Panc1 (cell line): ENCODE measurements at regions not wholly inside any gene's neighbourhood (a gene's known extent, or its start where the extent isn't known, plus 50 kb on each side); places are given as distances from the start of the nearest gene placed in this dataset.

Experiments
- CTCF ChIP-seq: fragments of 450-650 bp; IDR thresholded peaks from 2 replicates; pipeline ENCODE4 v1.5.1; 2017; ENCODE audit warnings: mild to moderate bottlenecking
- POLR2AphosphoS5 ChIP-seq: IDR thresholded peaks from 2 replicates; pipeline ENCODE4 v1.6.1; 2012; ENCODE audit warnings: mild to moderate bottlenecking, low read depth, low read length, moderate library complexity
- SIN3A ChIP-seq: IDR thresholded peaks from 2 replicates; pipeline ENCODE4 v1.6.1; 2012; ENCODE audit warnings: low read depth, mild to moderate bottlenecking, low read length, moderate library complexity, borderline replicate concordance; ENCODE audit not compliant: insufficient read depth
- TCF7L2 ChIP-seq: IDR thresholded peaks from 2 replicates; pipeline ENCODE4 v1.6.1; 2011; ENCODE audit warnings: mild to moderate bottlenecking, low read depth, low read length, inconsistent platforms
- TF ChIP-seq, protein P1 (sequence below), 2 experiments: IDR thresholded peaks; 2 replicates each; pipeline ENCODE4 v1.6.1; 2011 to 2012; ENCODE audit warnings: low read depth in 2 of 2, control low read depth in 1 of 2, low read length in 1 of 2, mild to moderate bottlenecking in 1 of 2, moderate library complexity in 1 of 2; ENCODE audit not compliant: insufficient read depth in 1 of 2

DNA sequence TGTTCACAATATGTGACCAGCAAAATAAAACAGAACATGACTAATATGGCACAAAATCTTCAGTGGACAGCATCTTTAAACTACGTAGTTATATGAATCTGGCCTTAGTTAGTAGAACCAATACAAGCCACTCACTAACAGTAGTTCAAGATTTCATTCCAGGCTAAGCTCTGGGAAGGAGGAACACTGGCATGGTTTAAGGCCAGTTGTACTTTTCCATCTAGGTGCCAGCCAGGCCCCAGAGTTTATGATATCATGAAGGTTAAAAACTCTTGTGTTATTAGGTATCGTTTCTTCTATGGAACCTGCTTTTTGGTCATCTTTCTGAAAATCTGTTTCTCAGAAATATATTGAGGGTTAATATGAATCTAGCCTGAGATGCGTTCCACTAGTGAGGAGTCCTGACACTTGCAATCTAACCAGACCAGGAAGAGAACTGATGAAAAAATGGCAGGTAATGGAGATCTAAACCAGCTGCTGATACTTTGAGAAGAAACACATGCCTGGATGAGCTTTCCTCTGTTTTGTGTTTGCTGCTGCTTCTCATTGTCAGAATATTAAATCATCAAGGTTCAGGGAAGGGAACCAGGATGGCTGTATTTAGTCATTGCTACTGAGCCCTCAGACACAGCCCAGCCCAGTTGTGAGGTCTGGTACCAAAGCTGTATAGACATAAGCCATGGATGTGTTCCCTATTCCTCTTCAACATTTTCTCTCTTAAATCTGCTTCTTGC, 182.8 kb upstream of the SETBP1 start:
- no peak for TF ChIP-seq CTCF
- no peak for TF ChIP-seq SIN3A
- TF ChIP-seq, protein P1, sequence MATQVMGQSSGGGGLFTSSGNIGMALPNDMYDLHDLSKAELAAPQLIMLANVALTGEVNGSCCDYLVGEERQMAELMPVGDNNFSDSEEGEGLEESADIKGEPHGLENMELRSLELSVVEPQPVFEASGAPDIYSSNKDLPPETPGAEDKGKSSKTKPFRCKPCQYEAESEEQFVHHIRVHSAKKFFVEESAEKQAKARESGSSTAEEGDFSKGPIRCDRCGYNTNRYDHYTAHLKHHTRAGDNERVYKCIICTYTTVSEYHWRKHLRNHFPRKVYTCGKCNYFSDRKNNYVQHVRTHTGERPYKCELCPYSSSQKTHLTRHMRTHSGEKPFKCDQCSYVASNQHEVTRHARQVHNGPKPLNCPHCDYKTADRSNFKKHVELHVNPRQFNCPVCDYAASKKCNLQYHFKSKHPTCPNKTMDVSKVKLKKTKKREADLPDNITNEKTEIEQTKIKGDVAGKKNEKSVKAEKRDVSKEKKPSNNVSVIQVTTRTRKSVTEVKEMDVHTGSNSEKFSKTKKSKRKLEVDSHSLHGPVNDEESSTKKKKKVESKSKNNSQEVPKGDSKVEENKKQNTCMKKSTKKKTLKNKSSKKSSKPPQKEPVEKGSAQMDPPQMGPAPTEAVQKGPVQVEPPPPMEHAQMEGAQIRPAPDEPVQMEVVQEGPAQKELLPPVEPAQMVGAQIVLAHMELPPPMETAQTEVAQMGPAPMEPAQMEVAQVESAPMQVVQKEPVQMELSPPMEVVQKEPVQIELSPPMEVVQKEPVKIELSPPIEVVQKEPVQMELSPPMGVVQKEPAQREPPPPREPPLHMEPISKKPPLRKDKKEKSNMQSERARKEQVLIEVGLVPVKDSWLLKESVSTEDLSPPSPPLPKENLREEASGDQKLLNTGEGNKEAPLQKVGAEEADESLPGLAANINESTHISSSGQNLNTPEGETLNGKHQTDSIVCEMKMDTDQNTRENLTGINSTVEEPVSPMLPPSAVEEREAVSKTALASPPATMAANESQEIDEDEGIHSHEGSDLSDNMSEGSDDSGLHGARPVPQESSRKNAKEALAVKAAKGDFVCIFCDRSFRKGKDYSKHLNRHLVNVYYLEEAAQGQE (IDR thresholded peaks at IDR 0.05; ENCODE audit: insufficient read depth in 1 of 2, low read depth in 2 of 2, low read length in 1 of 2) = no peak
- no peak for TF ChIP-seq POLR2AphosphoS5
- no peak for TF ChIP-seq TCF7L2
